ENCODE measurements at regions not wholly inside any gene's neighbourhood (a gene's known extent, or its start where the extent isn't known, plus 50 kb on each side); places are given as distances from the start of the nearest gene placed in this dataset.

GRCh38 chr15:96092186-96092585 lies 238.3 kb upstream of the NR2F2 start:
- TF ChIP-seq POLR2A (IDR thresholded peaks at IDR 0.05; ENCODE audit: control extremely low read depth in 1 of 2, low read depth in 2 of 2, low read length in 2 of 2) (no peak), GABPA (IDR thresholded peaks at IDR 0.05; ENCODE audit: borderline replicate concordance, insufficient read depth, low read length) (no peak), ZNF274 (IDR thresholded peaks at IDR 0.05; ENCODE audit: borderline replicate concordance, extremely low read depth, low read length) (no peak), HDAC6 (IDR thresholded peaks at IDR 0.05; ENCODE audit: low read depth, low read length) (no peak), FOSL1 (IDR thresholded peaks at IDR 0.05; ENCODE audit: insufficient read depth, low read depth, low read length) (no peak), RFX5 (IDR thresholded peaks at IDR 0.05; ENCODE audit: borderline replicate concordance, low read depth, low read length) (no peak), NANOG (IDR thresholded peaks at IDR 0.05; ENCODE audit: insufficient read depth, low read depth, low read length, poor library complexity, severe bottlenecking) (no peak)

All from H1 (cell line).